ENCODE measurements at regions not wholly inside any gene's neighbourhood (a gene's known extent, or its start where the extent isn't known, plus 50 kb on each side); places are given as distances from the start of the nearest gene placed in this dataset.

DNA sequence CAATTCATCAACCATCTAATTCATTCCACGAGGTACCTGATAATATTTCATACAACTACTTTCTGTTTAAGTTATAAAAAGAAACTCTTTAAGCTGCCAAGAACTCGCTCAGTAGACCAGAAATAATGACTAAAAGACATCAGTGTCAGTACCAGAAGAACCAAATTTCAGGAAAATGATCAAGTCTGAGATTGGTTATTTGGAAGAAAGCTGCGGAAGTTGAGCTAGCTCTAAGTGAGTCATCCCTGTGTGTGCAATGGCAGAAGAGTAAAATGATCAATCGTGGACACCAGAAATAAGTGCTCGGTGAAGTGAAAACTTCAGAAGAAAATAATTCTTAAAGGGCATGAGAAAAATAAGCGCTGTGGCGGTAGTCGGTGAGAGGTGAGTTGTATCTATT lies 933.2 kb upstream of the CHORDC1 start:
- TF ChIP-seq, protein P1, sequence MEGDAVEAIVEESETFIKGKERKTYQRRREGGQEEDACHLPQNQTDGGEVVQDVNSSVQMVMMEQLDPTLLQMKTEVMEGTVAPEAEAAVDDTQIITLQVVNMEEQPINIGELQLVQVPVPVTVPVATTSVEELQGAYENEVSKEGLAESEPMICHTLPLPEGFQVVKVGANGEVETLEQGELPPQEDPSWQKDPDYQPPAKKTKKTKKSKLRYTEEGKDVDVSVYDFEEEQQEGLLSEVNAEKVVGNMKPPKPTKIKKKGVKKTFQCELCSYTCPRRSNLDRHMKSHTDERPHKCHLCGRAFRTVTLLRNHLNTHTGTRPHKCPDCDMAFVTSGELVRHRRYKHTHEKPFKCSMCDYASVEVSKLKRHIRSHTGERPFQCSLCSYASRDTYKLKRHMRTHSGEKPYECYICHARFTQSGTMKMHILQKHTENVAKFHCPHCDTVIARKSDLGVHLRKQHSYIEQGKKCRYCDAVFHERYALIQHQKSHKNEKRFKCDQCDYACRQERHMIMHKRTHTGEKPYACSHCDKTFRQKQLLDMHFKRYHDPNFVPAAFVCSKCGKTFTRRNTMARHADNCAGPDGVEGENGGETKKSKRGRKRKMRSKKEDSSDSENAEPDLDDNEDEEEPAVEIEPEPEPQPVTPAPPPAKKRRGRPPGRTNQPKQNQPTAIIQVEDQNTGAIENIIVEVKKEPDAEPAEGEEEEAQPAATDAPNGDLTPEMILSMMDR (IDR thresholded peaks at IDR 0.05; ENCODE audit: unreplicated experiment in 3 of 3): no peak
- H3K27me3 Mint-ChIP-seq (ENCODE audit: low read depth): no peaks in the 10 kb centered on the region
- H3K4me1 Mint-ChIP-seq: no peaks in the 10 kb centered on the region

DNA sequence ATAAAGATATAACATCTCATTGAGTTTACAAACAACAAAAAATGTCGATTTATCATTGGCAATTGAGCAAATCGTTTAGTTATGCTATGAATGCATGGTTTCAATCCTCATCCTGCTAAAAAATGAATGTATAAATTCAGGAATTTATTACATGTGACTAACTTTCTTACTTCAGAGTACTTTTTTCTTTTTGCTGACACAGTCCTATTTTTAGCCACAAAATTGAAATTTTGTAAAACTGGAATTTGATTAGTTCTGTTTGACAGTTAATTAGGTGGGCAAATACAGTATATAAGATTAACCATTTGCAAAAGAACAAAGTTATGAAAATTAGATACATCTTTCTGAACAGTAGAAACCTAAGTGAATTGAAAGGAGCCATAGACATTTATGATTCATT lies 925.0 kb upstream of the CHORDC1 start:
- no peaks in the 10 kb centered on the region for H3K4me1 Mint-ChIP-seq
- TF ChIP-seq, protein P1 (IDR thresholded peaks at IDR 0.05; ENCODE audit: unreplicated experiment in 3 of 3): no peak
- no peak overlapping the region for H3K27ac Mint-ChIP-seq
- H3K9me3 Mint-ChIP-seq: peaks cover 12% of the 10 kb centered on the region
- H3K27me3 Mint-ChIP-seq (ENCODE audit: low read depth): no peaks in the 10 kb centered on the region
- no peaks in the 10 kb centered on the region for H3K36me3 Mint-ChIP-seq (ENCODE audit: low read depth)
- no peak overlapping the region for H3K4me3 Mint-ChIP-seq

More for the DNA sequence above, 933.2 kb upstream of the CHORDC1 start:
- Mint-ChIP-seq H3K36me3 (ENCODE audit: low read depth) (no peaks in the 10 kb centered on the region), H3K4me3 (no peak overlapping the region), H3K9me3 (peaks cover 12% of the 10 kb centered on the region), H3K27ac (no peak overlapping the region)

DNA sequence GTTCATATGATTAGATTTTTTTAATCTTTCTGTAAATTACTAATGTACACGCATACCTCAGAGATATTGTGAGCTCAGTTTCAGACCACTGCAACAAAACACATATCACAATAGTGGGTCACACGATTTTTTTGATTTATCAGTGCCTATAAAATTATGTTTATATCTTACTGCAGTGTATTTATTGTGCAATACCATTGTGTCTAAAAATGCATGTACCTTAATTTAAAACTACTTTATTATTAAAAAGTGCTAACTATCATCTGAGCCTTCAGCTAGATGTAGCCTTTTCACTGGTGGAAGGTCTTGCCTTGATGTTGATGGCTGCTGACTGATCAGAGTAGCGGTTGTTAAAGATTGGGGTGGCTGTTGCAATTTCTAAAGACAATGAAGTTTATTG lies 918.8 kb upstream of the CHORDC1 start:
- H3K4me3 Mint-ChIP-seq: no peak overlapping the region
- no peak overlapping the region for H3K27ac Mint-ChIP-seq

DNA sequence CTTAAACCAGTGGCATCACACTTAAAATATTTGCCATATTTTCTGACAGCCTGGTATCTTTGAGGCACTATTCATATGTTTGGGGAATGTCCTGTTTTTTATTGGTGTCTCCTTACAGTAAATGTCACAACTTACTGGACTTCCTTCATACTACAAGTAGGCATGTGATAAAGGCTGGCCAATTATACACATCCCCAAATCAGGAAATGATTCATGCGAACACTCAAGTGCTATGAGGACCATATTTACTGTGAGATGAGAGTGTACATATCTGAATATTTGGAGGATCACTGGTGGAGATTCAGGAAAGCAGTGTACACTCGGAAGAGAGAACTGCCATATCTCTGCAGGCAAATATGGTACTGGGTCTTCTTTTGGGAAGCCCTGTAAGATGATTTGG lies 913.8 kb upstream of the CHORDC1 start:
- Mint-ChIP-seq H3K4me1 (no peaks in the 10 kb centered on the region), H3K4me3 (no peak overlapping the region), H3K27ac (no peak overlapping the region), H3K27me3 (ENCODE audit: low read depth) (no peaks in the 10 kb centered on the region), H3K9me3 (peaks cover 2% of the 10 kb centered on the region), H3K36me3 (ENCODE audit: low read depth) (no peaks in the 10 kb centered on the region)
- TF ChIP-seq, protein P1 (IDR thresholded peaks at IDR 0.05; ENCODE audit: unreplicated experiment in 3 of 3): no peak

More for the DNA sequence above, 918.8 kb upstream of the CHORDC1 start:
- no peaks in the 10 kb centered on the region for H3K36me3 Mint-ChIP-seq (ENCODE audit: low read depth)
- H3K4me1 Mint-ChIP-seq: no peaks in the 10 kb centered on the region
- no peaks in the 10 kb centered on the region for H3K27me3 Mint-ChIP-seq (ENCODE audit: low read depth)
- H3K9me3 Mint-ChIP-seq: peaks cover 4% of the 10 kb centered on the region
- TF ChIP-seq, protein P1 (IDR thresholded peaks at IDR 0.05; ENCODE audit: unreplicated experiment in 3 of 3): no peak

DNA sequence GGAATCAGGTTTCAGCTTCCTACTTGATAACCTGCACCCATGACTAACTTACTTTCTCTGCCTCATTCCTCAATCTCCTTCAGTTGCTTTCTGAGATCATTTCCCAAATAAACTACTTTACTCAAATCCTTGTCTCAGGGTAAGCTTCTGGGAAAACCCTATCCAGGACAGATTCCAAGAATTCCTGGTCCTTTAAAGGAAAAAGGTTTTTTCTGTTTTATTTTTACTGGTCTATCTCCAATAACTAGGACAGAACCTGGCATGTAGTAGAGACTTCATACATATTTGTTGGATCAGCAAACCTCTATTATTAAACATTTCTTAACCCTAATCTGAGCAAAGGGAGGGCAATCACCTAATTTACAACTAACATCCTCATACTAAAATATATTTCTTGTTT lies 910.5 kb upstream of the CHORDC1 start:
- no peaks in the 10 kb centered on the region for H3K9me3 Mint-ChIP-seq
- peaks cover 6% of the 10 kb centered on the region for H3K4me1 Mint-ChIP-seq
- TF ChIP-seq, protein P1 (IDR thresholded peaks at IDR 0.05; ENCODE audit: unreplicated experiment in 3 of 3): no peak
- H3K4me3 Mint-ChIP-seq: no peak overlapping the region
- no peaks in the 10 kb centered on the region for H3K36me3 Mint-ChIP-seq (ENCODE audit: low read depth)
- no peak overlapping the region for H3K27ac Mint-ChIP-seq
- H3K27me3 Mint-ChIP-seq (ENCODE audit: low read depth): no peaks in the 10 kb centered on the region

DNA sequence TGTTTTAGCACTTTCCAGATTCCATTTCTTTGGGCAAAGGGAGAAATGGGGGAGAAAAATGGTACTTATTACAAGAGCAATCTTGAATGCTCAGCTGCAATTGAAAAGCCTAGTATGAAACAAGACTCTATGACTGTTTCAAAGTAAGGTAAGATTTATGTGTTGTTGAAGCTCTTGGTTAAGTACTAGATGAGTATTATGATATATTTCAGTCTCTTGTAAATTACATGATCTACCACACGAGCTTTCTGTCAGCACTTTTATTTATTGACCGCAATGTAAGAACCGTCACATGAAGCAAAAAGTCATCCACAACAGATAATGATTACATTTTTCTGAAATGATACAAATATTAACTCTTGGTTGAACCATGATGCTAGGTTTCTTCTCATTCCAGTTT lies 906.7 kb upstream of the CHORDC1 start:
- Mint-ChIP-seq H3K36me3 (ENCODE audit: low read depth) (no peaks in the 10 kb centered on the region), H3K4me1 (peaks cover 6% of the 10 kb centered on the region), H3K9me3 (no peaks in the 10 kb centered on the region), H3K4me3 (no peak overlapping the region), H3K27me3 (ENCODE audit: low read depth) (no peaks in the 10 kb centered on the region), H3K27ac (no peak overlapping the region)
- TF ChIP-seq, protein P1 (IDR thresholded peaks at IDR 0.05; ENCODE audit: unreplicated experiment in 3 of 3): no peak

All from nephron (organoid).